ENCODE measurements at regions not wholly inside any gene's neighbourhood (a gene's known extent, or its start where the extent isn't known, plus 50 kb on each side); places are given as distances from the start of the nearest gene placed in this dataset.

DNA sequence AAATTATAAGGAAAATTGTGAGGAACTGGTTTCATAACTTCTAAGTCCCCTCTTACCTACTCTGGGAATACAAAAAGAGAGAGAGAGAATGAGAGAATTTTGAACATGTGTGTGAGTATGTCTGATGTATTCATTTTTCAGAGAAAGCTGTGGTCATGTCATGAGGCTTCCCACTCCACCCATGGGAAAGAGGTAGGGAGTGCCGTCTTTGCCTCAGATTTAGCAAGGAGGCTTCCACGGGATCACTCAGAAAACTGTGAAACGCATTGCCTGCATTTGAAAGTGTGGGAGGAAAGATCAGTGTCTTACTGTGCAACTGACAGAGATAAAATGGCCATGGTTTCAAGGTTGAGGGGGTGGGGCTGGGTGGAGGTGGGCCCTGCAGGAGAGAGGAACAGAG is 331.5 kb upstream of the CTNNB1 start (continued):
- TF ChIP-seq SUZ12 (IDR thresholded peaks at IDR 0.05; ENCODE audit: low read length) (no peak), EZH2 (IDR thresholded peaks at IDR 0.05; ENCODE audit: low read depth, low read length, severe bottlenecking) (no peak)
